ENCODE measurements at regions not wholly inside any gene's neighbourhood (a gene's known extent, or its start where the extent isn't known, plus 50 kb on each side); places are given as distances from the start of the nearest gene placed in this dataset.
"Not testable (repeated sequence)": the region's sequence is repeated elsewhere in the genome, so short reads cannot be mapped to it uniquely, and the experiment has no call there.

DNA sequence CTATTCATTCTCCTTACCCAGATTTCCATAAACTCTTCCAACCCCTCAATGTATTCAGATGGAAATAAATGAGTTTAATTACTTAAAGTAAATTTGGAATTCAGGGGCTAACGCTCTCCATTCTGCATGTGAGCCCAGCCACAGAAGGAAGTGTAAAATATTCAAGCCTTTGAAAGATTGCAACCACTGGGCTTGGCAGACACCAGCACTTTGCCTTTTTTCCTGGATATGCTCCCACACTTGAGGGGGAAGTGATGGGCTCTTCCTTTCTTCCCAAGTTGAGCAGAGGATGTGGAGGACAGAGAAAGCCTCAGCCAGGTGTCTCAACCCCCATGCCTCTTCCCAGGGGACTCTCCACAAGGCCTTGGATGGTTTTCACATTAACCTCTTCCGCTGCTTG is 825.1 kb upstream of the EEF2KMT start:
- no peak for DNase-seq

DNA sequence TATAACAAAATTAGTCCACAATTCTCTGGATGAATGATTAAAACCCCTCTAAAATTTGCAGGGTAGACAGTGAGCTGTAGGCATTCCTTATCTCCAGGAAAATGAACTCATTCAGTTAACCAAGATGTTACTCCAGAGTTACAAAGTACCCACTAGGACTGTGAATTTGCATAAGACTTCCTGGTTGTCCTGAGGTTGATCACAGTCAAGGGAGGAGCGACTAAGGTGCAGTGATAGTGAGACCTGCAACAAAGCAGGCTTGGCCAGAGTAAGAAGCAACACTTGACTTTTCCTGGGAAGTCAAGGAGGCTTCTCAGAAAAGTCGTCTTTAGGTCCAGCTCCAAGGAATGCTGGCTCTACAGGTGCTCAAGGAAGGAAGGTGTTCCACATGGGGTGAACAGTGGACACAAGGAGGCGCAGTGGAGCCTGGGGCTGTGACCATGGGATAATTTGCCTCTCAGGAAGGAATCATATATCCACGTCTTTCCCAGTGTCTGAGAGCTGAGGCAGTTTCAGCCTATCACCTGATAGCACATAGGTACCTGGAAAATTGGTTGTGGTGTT is 821.1 kb upstream of the EEF2KMT start:
- DNase-seq = no peak

DNA sequence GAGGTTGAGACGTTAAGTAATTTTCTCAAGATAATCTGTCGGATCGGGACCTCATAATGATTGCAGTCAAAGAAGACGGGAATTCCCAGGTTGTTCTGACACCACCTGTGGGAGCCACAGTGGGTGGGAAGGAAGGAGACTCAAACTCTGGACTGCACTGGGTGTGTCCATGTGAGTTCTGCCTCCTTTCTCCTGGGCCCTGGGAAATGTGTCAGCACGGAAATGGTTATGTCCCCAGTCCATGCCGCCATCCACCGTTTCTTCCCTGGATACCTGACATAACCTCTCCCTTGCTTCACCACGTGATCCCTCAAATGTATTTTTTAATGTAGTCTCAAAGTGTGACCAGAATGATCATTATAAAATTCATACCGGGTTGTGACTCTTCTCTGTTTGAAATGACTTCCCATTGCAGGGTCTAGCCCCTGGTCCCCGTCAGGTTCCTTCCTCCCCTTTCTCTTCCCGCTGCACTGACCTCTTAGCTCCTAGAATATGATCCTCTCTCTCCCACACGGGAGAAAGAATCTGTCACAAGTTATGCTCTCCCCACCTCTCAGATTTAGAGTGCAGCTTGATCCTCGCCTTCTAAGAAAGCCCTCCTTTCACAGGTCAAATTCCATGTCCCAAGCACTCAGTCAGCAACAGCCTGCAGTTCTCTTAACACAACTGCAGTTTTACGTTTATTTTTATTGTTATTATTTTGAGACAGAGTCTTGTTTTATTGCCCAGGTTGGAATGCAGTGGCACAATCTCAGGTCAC is 820.0 kb upstream of the EEF2KMT start:
- DNase-seq = no peak

DNA sequence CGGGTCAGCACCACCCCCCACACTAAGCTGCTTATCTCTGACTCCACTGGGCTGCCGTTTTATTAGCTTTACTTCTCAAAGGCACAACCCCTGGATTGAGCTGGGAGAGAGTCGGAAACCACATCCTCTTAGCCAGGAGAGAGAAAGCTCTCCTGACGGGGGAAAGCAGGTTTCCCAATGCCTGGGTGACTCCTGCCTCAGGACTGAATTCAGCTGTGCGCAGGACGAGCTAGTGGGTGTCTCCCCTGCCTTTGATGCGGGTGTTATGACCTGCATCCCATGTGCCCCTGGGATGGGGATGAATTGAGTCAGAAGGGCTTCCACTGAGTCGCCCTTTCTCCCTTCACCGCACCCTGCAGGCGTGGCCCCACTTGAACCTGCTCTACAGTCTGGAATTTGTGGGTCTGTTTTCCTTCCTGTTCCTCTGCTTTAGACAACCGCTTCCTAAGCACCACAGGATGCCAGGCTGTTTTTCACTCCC is 819.2 kb upstream of the EEF2KMT start:
- no peak for DNase-seq

DNA sequence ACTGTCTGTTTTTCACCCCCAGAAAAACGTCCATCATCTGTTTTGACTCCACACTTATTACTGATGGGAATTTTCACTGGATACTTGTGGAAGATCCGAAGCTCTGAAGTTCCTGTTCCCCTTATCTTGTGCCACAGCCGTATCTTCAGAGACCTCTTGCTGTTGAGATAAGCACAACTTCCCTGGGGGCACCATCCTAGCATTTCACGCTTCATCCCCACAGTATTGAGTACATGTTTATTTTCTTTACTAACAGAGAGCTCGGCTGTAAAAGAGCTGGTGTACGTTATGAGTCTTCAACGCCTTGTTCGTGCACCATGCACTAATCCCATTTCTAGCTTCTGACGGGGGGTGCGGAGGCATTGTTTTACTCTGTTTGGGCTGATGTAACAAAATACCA is 813.6 kb upstream of the EEF2KMT start:
- no peak for DNase-seq

DNA sequence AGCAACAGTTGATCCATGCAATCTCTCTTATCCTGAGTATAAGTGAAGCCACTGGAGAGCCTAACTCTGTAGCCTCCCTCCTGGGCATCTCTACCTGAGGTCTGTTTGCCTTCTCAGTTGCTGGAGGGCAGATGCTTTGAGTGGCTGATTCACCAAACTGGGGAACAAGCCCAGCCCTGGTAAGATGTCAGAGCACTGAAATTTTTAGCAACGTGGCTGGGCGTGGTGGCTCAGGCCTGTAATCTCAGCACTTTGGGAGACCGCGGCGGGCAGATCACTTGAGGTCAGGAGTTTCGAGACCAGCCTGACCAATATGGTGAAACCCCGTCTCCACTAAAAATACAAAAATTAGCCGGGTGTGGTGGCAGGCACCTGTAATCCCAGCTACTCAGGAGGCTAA is 812.0 kb upstream of the EEF2KMT start:
- DNase-seq = not testable (repeated sequence)

DNA sequence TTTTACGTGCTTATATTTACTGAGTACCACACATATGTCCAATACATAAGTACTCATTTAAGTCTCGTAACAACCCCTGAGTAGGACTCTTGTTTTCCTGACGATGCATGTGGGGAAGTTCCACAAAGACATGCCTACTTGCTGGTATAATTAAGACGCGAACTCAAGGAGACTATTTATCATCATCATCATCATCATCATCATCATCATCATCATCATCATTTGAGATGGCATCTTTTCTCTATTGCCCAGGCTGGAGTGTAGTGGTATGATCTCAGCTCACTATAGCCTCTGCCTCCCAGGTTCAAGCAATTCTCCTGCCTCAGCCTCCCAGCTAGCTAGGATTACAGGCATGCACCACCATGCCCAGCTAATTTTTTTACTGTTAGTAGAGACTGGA is 809.9 kb upstream of the EEF2KMT start:
- no peak for DNase-seq

DNA sequence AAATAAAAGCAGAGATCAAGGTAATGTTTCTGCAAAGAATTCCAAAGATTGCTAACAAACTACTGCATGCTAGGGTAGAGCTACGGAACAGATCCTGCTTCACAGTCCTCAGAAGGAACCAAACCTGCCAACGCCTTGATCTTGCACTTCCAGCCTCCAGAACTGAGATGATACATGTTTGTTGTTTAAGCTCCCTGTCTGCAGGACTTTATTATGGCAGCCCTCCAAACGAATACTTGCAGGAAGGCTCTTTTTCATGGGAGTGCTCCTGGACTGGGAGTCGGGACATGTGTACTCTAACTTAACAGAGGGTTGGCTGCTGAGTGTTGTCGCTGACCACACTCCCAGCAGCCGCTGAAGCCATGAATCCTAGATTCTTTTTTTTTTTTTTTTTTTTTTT is 808.8 kb upstream of the EEF2KMT start:
- no peak for DNase-seq

DNA sequence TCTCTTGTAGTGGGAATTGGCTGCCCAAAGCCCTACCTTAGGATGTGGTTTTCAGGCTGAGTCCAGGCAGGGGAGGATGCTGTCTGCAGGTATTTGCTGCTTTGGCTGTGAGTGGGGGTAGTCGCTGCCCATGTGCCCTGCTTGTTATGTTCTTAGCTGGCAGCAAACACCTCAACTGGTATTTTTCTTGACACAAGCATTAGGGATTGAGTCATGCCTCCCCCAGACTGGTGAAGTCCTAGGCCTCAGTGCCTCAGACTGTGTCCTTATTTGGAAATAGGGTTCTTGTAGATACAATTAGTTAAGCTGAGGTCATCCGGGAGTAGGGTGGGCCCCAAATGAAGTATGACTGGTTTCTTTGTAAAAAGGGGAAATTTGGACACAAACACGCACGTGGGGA is 808.3 kb upstream of the EEF2KMT start:
- no peak for DNase-seq

DNA sequence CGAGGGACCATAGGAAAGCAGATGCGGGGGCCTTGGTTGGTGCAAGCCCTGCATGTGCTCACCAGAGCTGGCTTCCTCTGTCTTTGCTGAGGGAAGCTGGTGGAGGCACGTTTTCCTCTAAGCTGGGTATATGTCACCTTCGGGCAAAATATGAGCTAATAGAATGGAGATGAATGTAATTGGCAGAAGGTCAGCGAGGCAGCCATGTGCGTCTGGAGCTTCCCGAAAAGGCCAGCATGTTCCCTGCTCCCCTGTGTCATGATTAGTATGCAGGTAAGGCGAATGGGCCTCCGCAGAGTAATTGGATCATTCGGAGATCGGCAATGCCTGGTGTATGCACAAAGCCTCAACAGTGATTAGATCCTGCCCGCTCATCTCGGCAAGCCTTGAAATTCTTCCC is 806.2 kb upstream of the EEF2KMT start:
- DNase-seq = no peak

DNA sequence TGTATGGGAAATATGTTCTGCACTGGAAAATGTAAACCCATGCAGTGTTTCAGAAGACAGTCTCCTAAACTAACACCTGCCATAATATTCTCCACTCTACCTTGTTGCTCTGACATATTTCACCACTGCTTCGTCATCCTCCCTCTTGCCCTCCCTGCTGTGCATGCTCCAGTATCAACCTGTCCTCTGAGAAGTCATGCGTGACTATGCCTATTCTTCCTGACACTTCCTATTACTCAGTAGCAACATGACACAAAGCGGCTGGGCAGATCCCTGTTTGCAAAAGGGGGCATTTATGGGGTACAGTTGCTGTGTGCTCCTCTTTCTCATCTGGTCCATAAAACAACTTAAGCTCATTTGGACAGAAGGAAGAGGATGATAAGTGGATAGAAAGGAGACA is 805.6 kb upstream of the EEF2KMT start:
- DNase-seq = no peak

DNA sequence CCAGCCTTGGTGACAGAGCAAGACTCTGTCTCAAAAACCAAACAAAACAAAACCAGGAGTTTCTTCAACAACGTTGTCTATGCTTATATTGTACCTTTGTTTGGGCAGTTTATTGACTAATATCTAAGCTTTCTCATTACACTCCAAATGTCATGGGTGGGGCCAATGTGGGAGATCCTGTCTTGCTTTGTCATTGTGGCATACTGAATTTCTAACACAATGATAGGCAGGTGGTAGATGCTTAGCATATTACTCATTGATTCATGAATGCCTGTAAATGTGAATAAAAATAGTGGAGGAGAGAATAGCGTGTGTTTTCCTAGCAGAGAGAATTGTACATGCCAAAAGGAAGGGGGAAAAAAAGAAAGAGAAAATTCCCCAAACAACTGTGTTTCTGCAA is 802.5 kb upstream of the EEF2KMT start:
- no peak for DNase-seq

DNA sequence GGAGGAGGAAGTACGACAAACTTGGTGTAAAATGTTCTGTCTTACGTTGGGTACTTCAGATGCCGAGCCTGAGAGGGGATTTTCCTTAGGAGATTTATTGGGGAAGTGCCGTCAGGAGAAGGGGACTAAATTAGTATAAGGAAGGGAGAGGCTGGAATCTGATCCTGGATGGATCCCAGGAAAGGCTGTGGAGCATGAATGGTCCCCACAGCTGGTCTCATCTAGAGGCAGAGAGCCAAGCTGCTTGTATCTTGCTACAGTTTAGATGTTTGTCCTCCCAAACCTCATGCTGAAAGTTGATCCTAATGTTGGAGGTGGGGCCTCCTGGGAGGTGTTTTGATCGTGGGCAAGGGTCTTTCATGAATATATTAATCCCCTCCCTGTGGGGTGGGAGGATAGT is 798.4 kb upstream of the EEF2KMT start:
- no peak for DNase-seq

DNA sequence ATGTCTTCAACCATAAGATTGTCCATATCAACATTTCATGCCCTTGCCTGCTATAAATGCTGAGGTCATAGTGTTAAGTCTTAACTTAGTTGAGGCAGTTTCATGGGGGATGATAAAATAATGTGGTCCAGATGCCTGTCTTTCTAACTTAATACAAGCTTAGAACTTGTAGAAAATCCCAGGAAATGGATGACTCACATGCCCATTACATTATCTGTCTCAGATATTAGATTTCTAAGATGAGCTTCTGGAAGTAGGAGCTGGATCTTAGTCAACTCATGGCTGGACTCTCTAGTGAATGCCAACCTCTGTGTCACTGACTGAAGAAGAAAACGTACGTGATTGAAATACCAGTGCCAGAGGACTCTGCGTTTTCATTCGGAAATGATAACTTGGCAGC is 797.5 kb upstream of the EEF2KMT start:
- DNase-seq = no peak

DNA sequence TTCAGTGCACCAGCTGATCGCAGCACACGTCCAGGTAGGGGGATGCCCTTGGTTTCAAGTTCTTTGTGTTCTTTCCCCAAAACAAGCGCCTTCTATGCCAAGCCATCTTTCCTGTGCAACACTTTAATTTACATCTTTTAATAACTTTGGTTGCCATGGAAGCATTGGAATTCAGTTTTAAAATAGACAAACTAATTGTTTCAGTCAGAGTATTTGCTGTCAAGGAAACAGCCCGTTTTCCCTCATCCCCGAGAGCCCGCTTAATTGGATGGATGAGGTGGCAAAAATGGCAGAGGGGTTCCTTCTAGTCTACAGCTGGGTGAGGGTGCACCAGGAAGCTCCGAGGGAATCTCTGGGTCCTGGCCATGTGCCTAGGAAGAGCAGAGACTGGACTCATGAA is 793.7 kb upstream of the EEF2KMT start:
- DNase-seq = no peak

DNA sequence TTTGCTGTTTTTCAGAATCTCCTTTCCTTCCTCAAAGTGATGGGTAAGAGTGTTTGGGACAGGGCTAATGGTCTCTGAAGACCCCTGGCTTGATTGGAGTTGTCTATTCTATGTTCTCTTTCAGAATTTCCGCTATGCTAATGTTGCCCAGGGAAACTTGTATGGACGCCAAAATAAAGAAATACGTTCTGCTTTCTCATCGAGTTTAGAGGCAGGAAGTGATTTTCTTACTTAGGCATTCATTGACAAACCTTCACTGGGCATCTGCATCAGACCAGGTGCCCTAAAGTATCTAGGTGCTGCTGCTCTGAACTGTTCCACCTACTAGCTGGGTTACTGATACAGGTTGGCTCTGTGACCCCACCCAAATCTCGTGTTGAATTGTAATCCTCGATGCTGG is 787.9 kb upstream of the EEF2KMT start:
- no peak for DNase-seq

DNA sequence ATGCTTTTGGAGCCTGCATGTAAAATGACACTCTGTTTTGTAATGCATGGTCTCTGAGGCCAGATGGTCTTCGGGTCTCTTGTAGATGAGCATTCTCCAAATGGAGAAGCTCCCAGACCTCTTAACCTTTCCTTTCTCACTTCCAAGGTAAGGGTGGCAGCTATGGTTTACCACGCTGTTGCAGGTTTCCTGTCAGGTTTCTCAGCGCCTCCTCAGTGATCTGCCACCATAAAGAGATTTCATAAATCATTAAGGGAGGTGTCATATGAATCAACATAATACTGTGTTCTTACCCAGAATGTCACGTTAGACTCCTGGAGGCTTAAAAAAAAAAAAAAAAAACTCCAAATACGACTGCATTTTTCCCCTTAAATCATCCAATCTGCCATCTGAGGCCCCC is 787.4 kb upstream of the EEF2KMT start:
- DNase-seq = no peak

DNA sequence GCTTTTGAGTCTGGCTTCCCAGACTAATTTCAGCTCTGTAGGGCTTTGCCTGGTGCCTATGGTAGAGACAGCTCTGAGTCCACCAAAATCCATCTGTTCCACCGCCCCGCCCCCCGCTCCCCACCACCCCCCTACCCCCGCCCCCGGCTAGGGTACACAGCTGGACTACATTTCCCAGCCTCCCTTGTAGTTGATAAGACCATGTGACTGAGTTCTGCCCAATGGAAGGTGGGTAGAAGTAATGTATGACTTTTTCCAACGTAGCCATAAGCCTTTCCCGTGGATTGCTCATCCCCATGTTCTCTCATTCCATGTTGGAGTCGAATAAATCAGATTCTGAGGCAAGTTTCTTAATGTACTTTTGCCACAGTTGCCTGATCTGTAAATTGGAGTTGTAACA is 786.7 kb upstream of the EEF2KMT start:
- DNase-seq = no peak

DNA sequence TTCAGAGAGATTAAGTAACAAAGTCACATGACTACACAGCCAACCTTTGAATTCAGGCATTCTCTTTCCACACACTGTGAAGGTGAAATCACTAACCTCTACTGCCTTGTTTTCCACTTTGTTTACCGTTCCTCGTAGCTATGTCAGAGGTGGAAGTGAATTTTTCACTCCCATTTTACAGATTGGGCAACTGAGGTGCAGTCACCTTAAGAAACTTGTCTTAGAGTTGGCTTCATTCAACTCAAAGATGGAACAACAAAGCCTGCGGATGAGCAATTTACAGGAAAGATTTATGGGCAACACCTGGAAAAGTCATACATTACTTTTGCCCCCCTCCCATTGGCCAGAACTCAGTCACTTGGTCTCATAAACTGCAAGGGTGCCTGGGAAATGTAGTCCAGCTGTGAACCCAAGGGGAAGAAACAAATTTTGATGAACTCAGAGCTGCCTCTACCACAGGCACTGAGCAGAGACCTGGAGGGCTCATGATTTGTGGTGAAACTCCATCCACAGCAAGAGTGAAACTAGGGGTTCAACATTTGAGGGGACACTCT is 784.6 kb upstream of the EEF2KMT start:
- DNase-seq = no peak

DNA sequence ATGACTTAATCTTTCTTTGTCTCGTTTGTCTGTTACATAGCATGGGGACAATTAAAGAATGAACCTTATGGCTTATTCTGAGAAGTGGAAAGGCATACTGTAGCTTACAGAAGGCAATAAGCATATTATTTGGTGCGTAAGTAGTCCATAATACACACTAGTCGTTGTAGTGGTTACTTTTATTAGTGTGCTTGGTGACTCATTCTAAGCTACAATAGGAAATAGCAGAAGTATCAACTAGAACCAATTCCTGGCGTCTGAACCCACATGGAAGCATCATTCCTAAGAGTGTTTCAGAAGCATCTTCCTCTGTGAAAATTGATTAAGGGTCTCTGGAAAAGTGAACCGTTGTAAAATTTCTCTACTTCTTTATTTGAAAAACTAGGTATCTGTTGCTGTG is 777.8 kb upstream of the EEF2KMT start:
- DNase-seq = no peak

DNA sequence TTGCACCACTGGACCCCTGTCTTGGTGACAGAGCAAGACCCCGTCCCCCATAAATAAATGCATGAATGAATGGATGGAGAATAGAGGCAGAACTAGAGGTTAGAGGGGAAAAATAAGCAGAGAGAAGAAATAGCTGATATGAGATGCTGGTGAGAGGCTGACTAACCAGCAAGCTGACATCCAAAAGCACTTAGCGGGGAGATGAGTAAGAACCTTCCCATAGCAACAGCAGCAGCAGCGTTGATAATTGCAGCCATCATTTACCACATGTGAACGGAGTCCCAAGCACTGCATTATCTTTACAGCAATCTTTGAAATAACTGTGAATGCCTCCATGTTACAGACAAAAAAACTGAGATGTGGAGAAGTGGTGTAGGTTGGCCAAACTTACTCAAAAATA is 777.3 kb upstream of the EEF2KMT start:
- no peak for DNase-seq

DNA sequence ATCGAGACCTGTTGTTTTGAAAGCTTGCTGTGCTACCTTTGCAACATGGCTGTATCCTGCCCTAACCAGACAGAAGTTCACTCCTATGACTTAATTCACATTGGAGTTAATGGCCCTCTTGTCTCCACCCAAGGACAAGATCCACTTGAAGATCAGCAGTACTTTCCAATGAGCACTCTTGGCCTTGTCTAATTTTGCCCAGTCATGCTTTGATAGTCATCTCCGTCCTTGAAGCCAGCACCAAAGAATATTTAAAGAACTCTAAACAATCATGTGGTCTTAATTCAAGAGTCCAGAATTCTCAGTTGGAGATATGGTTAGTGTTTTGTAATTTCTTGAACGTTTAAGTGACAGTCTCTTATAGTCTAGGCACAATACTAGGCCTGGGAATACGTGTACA is 775.6 kb upstream of the EEF2KMT start:
- no peak for DNase-seq

DNA sequence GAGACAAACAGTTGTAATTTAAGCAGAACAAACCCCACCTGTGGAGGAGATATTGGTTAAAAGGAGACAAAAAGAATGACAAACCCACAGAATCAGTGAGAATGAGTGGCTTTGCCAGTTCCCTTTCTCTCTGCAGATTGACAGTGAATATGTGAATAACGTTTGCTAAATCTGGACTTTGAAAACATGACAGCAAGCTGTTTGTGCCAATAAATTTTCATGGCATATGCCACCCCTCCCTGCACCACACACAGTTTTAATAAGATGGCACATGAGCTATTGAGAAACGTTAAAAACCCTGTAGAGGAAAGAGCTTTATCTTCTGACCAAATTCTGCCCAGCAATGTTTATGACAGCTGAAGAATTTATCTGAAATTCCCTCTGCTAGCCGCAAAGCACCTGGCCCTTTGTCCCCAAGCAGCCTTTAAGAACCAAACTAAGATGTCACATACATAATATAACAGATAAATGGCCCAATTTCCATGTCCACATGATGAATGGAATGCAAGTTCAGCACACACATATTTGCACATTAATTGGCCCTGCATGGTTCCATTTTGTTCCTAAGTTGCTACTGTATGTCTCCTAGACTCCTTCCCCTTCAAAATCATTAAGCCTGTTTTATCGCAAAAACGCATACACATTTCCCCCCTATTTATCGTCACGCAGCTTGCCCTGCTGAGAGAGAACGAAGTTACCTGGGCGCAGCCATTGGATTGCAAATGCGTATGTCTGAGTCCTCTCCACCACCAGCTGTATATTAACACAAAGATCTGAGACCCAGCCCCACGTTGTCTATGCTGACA is 773.5 kb upstream of the EEF2KMT start:
- DNase-seq = no peak

DNA sequence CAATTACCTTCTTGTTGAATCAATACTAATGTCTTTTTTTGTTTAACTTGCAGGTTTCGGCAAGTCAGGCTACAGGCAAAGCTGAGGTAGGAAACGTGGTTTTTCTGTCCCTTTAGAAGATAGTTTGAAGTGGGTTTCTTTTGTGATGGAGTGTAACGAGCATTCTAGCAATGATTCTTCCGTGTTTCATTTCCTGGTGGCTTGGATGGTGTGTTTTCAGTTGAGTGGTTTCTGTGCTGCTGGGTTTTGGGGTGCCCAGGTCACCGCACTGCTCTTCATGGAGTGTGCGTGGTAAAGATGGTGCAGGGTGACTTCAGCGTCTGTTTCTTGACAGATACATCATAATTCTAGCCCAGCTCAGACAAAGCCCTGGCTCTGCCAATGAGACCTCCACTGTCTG is 769.7 kb upstream of the EEF2KMT start:
- no peak for DNase-seq
